Activated B cell treated with CpG ODN at 0.5 μM for 24 hours (primary cell): ENCODE measurements at regions not wholly inside any gene's neighbourhood (a gene's known extent, or its start where the extent isn't known, plus 50 kb on each side); places are given as distances from the start of the nearest gene placed in this dataset.

Experiments used
- ATAC-seq: fragments of 200-7000 bp; cut with Tn5 transposase; one replicate; pipeline ENCODE4 v1.10.0; 2021; ENCODE audit warnings: low read depth, mild to moderate bottlenecking, moderate library complexity
- CTCF ChIA-PET: fragments of 350-600 bp; sonication (Branson Sonifier 250); formaldehyde crosslinking; loops from one replicate; lab custom pipeline; 2021; ENCODE audit warnings: antibody characterized with exemption; lab: Charles Lee
- POLR2A ChIA-PET: fragments of 350-600 bp; sonication (Branson Sonifier 250); formaldehyde crosslinking; loops from one replicate; lab custom pipeline; 2021; ENCODE audit warnings: antibody characterized with exemption; lab: Charles Lee
- DNase-seq: peaks from one replicate; pipeline ENCODE4 v3.0.0; 2022
- H3K27ac Mint-ChIP-seq: one replicate; pipeline ENCODE4 v1.8.0; 2020; ENCODE audit warnings: mixed read lengths
- H3K27me3 Mint-ChIP-seq: one replicate; pipeline ENCODE4 v1.8.0; 2021; ENCODE audit warnings: mixed read lengths
- H3K36me3 Mint-ChIP-seq: one replicate; pipeline ENCODE4 v1.8.0; 2021; ENCODE audit warnings: low read depth, mixed read lengths
- H3K4me1 Mint-ChIP-seq: one replicate; pipeline ENCODE4 v1.8.0; 2021; ENCODE audit warnings: mixed read lengths
- H3K4me3 Mint-ChIP-seq: one replicate; pipeline ENCODE4 v1.8.0; 2020; ENCODE audit warnings: mild to moderate bottlenecking, mixed read lengths
- H3K9me3 Mint-ChIP-seq: one replicate; pipeline ENCODE4 v1.8.0; 2020; ENCODE audit warnings: mixed read lengths
- intact Hi-C: fragments of 100-400 bp; cut with micrococcal nuclease; formaldehyde crosslinking; loops from one replicate; pipeline ENCODE4 v1.15.1; 2024
- TF ChIP-seq, protein P1 (sequence below): fragments of 200-600 bp; IDR thresholded peaks from one replicate; pipeline ENCODE4 v1.8.0; 2022; ENCODE audit warnings: antibody characterized with exemption, mild to moderate bottlenecking

DNA sequence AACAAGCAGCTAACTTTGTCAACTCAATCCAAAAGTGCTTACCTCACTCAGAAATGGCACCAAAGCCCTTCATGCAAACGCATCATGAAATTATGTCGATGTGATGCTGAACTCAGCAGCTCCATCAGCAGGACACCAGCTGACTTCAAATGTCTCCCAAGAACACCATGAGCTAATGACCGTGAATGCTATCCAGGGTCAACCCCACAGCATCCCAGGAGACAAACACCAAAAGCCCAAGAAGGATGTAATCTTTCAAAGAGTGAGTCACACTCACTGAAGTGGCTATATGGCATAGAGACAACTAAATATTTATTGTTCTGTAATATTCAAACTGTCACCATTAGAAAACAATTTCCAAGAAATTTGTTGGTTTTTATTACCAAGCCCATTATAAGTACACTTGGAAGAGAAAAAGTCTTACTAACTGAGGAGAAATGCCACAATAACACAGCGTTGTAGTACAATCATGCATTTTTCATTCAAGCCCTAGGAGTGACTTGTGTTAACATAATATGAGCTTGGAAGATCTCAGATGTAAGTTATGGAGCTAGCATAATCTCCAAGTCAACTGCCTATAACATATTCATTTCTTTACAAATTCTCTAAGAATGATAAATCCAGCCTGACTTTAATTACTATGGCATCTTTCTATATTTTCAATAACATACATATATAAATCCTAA lies 165.0 kb upstream of the CCDC68 start:
- Mint-ChIP-seq H3K36me3 (no peaks in the 10 kb centered on the region), H3K4me3 (no peak overlapping the region), H3K4me1 (peaks cover 20% of the 10 kb centered on the region), H3K27ac (peak overlapping the region; percentile 4), H3K9me3 (no peaks in the 10 kb centered on the region), H3K27me3 (no peaks in the 10 kb centered on the region)
- CTCF ChIA-PET, result no interaction called here
- ATAC-seq, result no peak
- no peak for DNase-seq
- POLR2A ChIA-PET, result no interaction called here
- TF ChIP-seq, protein P1, sequence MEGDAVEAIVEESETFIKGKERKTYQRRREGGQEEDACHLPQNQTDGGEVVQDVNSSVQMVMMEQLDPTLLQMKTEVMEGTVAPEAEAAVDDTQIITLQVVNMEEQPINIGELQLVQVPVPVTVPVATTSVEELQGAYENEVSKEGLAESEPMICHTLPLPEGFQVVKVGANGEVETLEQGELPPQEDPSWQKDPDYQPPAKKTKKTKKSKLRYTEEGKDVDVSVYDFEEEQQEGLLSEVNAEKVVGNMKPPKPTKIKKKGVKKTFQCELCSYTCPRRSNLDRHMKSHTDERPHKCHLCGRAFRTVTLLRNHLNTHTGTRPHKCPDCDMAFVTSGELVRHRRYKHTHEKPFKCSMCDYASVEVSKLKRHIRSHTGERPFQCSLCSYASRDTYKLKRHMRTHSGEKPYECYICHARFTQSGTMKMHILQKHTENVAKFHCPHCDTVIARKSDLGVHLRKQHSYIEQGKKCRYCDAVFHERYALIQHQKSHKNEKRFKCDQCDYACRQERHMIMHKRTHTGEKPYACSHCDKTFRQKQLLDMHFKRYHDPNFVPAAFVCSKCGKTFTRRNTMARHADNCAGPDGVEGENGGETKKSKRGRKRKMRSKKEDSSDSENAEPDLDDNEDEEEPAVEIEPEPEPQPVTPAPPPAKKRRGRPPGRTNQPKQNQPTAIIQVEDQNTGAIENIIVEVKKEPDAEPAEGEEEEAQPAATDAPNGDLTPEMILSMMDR, result no peak
- intact Hi-C loops, result no loop called here

DNA sequence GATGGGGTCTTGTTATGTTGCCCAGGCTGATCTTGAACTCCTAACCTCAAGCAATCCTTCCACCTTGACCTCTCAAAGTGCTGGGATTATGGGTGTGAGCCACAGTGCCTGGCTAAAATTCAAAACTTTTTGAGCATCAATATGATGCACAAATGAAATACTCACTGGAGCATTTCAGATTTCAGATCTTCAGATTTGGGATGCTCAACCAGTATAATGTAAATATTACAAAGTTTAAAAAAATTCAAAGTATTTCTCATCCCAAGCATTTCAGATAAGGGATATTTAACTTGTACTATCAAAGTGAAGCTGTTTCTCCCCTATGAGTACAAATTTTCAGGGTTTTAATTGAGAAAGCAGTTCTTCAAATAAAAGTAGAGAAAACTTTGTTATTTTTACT lies 164.1 kb upstream of the CCDC68 start:
- intact Hi-C loops, result no loop called here
- Mint-ChIP-seq H3K27me3 (no peaks in the 10 kb centered on the region), H3K4me3 (no peak overlapping the region), H3K9me3 (no peaks in the 10 kb centered on the region), H3K36me3 (no peaks in the 10 kb centered on the region), H3K27ac (no peak overlapping the region), H3K4me1 (peaks cover 21% of the 10 kb centered on the region)
- no peak for ATAC-seq
- no peak for DNase-seq
- TF ChIP-seq, protein P1, result no peak
- ChIA-PET POLR2A (no interaction called here), CTCF (no interaction called here)

DNA sequence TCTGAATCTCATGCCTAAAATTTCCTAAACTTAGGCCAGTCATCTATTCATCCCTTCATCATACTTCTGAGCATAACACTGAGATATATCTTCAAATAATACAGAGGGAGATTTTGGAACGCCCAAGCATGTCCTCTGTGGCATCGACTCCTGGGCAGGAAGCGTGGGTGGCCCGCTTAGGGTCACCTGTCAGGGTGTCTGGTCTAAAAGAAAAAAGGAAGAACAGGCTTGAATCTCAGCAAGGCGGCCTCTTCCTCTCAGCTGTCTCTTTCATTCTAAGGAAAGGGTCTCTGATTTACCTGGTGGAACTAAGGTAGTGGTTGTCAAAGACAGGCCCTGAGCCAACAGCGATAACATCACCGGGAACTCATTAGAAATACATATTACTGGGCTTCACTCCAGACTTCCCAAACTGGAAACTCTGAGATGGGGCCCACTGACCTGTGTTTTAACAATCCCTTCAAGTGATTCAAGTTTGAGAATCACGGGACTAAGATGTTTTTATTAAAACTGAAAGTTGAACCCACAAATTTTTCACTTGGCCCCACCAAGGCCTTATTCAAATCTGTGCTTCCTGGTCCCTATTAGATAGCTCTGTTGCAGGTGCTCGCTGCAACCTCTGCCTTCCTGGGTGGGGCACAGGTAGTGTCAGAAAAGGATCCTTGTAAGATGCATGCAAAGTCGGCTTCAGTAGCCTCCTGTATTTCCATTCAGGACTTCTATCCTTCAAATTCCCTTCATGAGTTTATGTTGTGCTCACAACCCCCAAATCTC lies 162.3 kb upstream of the CCDC68 start:
- ChIA-PET CTCF (no interaction called here), POLR2A (no interaction called here)
- H3K27ac Mint-ChIP-seq, result peak overlapping the region; percentile 33
- H3K27me3 Mint-ChIP-seq, result no peaks in the 10 kb centered on the region
- peak overlapping the region; percentile 20 for H3K4me3 Mint-ChIP-seq
- TF ChIP-seq, protein P1, result no peak
- peaks cover 21% of the 10 kb centered on the region for H3K4me1 Mint-ChIP-seq
- no peak for ATAC-seq
- no peak for DNase-seq
- H3K9me3 Mint-ChIP-seq, result no peaks in the 10 kb centered on the region
- intact Hi-C loops, result no loop called here
- H3K36me3 Mint-ChIP-seq, result no peaks in the 10 kb centered on the region

DNA sequence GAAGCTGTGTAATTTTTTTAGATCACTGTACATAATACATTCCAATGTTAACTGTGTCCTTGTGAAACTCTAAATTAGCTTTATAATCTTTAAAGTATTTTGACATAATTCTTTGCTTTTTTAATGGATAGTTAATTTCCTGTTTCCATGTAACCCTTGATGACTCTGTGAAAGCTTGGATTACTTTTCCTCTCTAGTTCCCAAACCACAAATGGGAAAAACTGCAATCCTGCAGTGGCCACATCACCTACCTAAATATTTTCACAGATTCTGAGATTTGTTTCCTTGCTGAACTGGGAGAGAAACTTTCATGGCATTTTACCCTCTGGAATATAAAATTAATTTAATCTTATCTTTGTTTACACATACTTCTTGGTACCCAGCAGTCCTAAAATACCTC lies 161.6 kb upstream of the CCDC68 start:
- TF ChIP-seq, protein P1, result no peak
- intact Hi-C loops, result no loop called here
- ATAC-seq (no peak), DNase-seq (no peak)
- no peaks in the 10 kb centered on the region for H3K27me3 Mint-ChIP-seq
- H3K9me3 Mint-ChIP-seq, result no peaks in the 10 kb centered on the region
- no peaks in the 10 kb centered on the region for H3K36me3 Mint-ChIP-seq
- no peak overlapping the region for H3K4me3 Mint-ChIP-seq
- POLR2A ChIA-PET, result no interaction called here
- H3K4me1 Mint-ChIP-seq, result peaks cover 21% of the 10 kb centered on the region
- CTCF ChIA-PET, result no interaction called here
- peak overlapping the region; percentile 33 for H3K27ac Mint-ChIP-seq

DNA sequence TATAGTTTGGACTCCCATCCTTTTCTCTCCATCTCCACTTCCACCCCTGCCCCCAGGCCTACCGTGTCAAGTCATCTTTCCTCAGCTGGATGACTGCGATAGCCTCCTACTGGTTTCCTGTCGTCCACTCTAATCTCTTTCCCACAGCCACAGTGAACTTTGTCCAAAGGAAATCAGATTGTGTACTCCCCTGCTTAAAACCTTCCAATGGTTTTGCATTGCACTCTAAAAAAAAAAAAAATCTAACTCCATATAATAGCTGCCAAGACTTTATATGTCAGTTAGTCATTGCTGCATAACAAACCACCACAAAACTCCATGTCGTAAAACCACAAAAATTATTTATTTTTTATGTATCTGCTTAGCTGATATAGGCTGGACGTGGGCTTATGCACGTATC lies 160.2 kb upstream of the CCDC68 start:
- Mint-ChIP-seq H3K36me3 (no peaks in the 10 kb centered on the region), H3K4me1 (peaks cover 21% of the 10 kb centered on the region), H3K4me3 (no peak overlapping the region), H3K27ac (no peak overlapping the region), H3K9me3 (no peaks in the 10 kb centered on the region), H3K27me3 (no peaks in the 10 kb centered on the region)
- ChIA-PET CTCF (no interaction called here), POLR2A (interaction anchor here (0.6 kb wide), 1 partner anchor 468 kb away, joined by 16 read pairs; no protein-coding TSS in a partner anchor)
- ATAC-seq (no peak), DNase-seq (no peak)
- intact Hi-C loops, result no loop called here
- TF ChIP-seq, protein P1, result no peak
